GM13977 (cell line): ENCODE measurements at regions not wholly inside any gene's neighbourhood (a gene's known extent, or its start where the extent isn't known, plus 50 kb on each side); places are given as distances from the start of the nearest gene placed in this dataset.

Experiments used
- DNase-seq: peaks from one replicate; pipeline ENCODE4 v3.0.0; 2012; ENCODE audit warnings: low spot score
- in situ Hi-C: fragments of 300-500 bp; cut with MboI; formaldehyde crosslinking; loops from one replicate; pipeline ENCODE4 v1.12.0; 2022; ENCODE audit warnings: low sequenced_read_pairs, low pct_unique_long_range_greater_than_20kb, mixed read lengths, inconsistent platforms; ENCODE audit not compliant: unreplicated experiment
- TF ChIP-seq, protein P1 (sequence below): IDR thresholded peaks from 2 replicates; pipeline ENCODE4 v1.5.1; 2012; ENCODE audit warnings: mild to moderate bottlenecking, control low read depth; ENCODE audit not compliant: insufficient read depth; ENCODE audit errors: extremely low read depth, missing control alignments

- in situ Hi-C loops: no loop called here
- no peak for DNase-seq
- TF ChIP-seq, protein P1, sequence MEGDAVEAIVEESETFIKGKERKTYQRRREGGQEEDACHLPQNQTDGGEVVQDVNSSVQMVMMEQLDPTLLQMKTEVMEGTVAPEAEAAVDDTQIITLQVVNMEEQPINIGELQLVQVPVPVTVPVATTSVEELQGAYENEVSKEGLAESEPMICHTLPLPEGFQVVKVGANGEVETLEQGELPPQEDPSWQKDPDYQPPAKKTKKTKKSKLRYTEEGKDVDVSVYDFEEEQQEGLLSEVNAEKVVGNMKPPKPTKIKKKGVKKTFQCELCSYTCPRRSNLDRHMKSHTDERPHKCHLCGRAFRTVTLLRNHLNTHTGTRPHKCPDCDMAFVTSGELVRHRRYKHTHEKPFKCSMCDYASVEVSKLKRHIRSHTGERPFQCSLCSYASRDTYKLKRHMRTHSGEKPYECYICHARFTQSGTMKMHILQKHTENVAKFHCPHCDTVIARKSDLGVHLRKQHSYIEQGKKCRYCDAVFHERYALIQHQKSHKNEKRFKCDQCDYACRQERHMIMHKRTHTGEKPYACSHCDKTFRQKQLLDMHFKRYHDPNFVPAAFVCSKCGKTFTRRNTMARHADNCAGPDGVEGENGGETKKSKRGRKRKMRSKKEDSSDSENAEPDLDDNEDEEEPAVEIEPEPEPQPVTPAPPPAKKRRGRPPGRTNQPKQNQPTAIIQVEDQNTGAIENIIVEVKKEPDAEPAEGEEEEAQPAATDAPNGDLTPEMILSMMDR: no peak
These were observed 602.8 kb downstream of the IRX1 start for GRCh38 chr5:4198461-4198860.

GRCh38 chr5:4199049-4199841, 603.6 kb downstream of the IRX1 start:
- in situ Hi-C loops: no loop called here
- TF ChIP-seq, protein P1: no peak
- DNase-seq: no peak

- in situ Hi-C loops: no loop called here
- DNase-seq: no peak
These were observed 607.5 kb downstream of the IRX1 start for GRCh38 chr5:4203146-4203545.

GRCh38 chr5:4204276-4205141, 608.9 kb downstream of the IRX1 start:
- in situ Hi-C loops: no loop called here
- TF ChIP-seq, protein P1: no peak
- no peak for DNase-seq

More at GRCh38 chr5:4203146-4203545, 607.5 kb downstream of the IRX1 start:
- TF ChIP-seq, protein P1: no peak

DNA sequence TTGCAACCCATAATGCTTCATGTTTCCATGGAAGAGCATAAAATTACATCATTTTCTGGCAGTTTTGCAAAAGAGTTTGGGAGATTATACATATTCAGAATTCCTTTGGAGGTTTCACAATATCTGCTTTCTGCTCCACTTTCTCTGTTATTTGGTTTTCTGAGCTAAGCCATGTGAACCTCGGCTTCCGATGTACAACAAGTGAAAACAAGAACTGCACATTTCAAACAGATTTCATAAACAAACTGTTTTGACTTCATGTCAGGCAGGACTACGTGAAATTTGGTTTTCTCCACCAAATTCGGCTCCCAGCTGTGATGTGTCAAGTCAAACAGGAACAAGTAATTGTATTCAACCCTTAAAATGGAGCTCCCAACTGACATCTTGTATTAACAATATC, 609.8 kb downstream of the IRX1 start:
- TF ChIP-seq, protein P1: no peak
- in situ Hi-C loops: no loop called here
- no peak for DNase-seq

DNA sequence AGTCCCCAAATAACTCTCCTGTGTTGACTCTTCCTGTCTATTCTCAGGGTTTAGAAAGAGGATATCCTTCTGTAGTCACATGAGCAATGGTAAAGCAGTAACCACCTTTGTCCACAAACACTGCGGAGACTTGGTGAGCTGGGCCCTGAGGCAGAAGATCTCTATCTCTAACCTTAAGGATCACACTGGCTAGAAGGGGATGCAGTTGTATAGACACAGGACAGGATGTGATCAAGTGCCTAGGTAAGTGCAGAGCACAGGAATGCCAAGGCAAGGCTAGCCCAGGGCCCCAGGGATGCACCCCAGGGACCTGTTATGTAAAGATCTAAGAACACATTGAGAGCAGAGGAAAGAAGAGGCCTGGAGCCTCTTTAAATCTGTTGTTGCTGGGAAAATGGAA, 610.5 kb downstream of the IRX1 start:
- TF ChIP-seq, protein P1: no peak
- in situ Hi-C loops: no loop called here
- DNase-seq: no peak
